Dedifferentiated amniotic fluid mesenchymal stem cell (primary cell): ENCODE measurements at regions not wholly inside any gene's neighbourhood (a gene's known extent, or its start where the extent isn't known, plus 50 kb on each side); places are given as distances from the start of the nearest gene placed in this dataset.
"Not testable (repeated sequence)": the region's sequence is repeated elsewhere in the genome, so short reads cannot be mapped to it uniquely, and the experiment has no call there.

Experiments used
- DNase-seq: peaks from one replicate; pipeline ENCODE4 v3.0.0-alpha.2; 2016; ENCODE audit errors: extremely low spot score

- no peak for DNase-seq
These were observed 299.2 kb upstream of the RBMS1 start for GRCh38 chr2:160792837-160793236.

- no peak for DNase-seq
These were observed 301.3 kb upstream of the RBMS1 start for GRCh38 chr2:160794926-160795325.

- DNase-seq: no peak
These were observed 310.3 kb upstream of the RBMS1 start for GRCh38 chr2:160803881-160804280.

GRCh38 chr2:160810406-160810805 is 316.8 kb upstream of the RBMS1 start:
- DNase-seq: no peak

DNA sequence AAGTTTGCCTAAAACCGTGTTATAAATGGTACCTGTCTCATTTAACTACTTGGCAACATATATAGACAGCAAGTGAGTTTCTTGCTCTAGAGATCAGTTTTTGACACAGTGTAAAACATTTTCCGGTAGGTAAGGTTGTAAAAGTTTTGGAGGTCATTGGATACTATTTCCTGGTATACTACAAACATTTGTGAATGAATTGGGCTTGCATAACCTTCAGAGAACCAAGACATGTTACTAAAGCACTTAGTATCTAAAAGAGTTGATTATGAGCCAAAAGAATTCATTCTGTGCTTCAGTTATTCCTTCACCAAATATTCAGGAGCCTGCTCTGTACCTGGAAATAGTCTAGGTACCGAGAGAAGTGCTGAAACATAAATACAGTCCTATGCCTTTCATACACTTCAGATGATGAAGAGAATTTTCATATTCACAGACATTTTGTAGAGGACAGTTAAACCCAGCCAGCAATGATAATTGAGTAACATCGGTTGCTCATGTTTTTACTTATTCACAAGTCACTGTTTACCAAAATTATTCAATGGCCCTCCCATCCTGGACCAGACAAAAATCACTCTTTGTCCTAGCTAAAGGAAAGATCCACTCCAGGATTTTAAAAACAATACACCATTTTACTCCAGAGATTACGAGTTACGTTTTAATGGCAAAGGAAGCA is 319.4 kb upstream of the RBMS1 start:
- DNase-seq: no peak

GRCh38 chr2:160813506-160813858 is 319.9 kb upstream of the RBMS1 start:
- DNase-seq: no peak

DNA sequence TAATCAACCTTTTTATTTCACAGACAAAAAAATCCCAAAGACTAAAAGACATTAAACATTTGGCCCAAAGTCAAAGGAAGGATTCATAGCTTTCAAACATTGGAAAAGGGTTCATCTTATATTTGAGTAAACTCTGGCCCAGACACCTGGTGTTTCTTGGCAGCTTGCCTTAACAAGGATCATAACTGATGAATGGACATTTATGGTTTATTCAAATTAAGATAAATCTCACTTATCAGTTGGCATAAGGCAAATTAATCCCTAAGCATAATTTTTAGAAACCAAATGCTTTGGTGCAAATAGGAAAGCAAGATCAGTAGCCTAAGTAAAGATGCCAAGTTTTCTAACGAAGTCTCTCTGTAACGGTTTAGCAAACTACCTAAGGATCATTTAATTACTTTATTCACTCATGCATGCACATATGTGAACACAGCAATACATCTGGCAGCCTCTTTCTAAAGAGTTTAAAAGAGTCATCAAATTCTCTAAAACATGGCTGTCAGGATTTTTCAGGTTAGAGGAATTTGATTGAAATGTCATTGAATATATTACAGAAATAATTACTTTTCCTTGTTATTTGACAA is 323.4 kb upstream of the RBMS1 start:
- DNase-seq: no peak

- DNase-seq: no peak
These were observed 327.1 kb upstream of the RBMS1 start for GRCh38 chr2:160820691-160821090.

DNA sequence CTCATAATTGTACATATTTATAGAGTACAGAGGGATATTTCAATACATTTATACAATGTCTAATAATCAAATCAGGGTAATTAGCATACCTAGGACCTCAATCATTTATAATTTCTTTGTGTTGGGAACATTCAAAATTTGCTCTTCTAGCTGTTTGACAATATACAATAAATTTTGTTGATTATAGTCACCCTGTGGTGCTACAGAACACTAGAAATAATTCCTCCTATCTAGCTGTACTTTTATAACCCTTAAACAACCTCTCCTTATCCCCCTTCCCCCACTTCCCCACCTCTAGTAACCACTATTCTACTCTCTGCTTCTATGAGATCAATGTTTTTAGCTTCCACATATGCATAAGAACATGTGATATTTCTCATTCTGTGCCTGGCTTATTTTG is 328.4 kb upstream of the RBMS1 start:
- no peak for DNase-seq

DNA sequence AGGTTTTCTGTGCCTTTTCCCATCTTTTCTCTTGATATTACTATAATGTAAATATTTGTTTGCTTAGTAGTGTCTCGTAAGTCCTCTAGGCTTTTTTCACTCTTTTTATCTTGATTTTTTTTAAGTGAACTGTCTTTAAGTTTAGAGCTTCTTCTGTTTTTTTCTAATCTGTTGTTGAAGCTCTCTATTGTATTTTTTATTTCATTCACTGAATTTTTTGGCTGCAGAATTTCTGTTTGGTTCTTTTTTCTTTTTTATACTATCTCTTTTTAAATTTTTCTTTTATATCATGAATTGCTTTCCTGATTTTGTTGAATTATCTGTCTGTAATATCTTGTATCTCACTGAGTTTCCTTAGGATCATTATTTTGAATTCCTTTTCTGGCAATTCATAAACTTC is 331.8 kb upstream of the RBMS1 start:
- DNase-seq: no peak

- DNase-seq: no peak
These were observed 332.9 kb upstream of the RBMS1 start for GRCh38 chr2:160826496-160826895.

DNA sequence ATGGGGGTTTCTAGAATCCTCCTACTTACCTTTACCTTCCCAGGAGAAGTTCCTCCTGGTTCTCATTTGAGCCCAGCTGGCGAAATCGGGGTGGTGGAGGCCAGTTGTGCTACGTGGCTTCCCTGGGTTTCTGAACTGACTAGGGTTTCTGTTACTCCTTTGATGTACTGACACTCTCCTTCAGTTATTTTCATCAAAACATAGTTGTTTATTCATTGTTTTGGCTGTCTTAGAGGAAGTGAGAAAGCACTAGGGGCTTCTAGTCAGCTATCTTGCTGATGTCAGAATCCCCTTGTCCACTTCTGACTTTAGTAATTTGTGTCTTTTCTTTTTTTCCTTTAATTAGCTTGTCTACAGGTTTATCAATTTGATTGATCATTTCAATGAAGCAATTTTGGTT is 332.2 kb upstream of the TANK start:
- DNase-seq: no peak

DNA sequence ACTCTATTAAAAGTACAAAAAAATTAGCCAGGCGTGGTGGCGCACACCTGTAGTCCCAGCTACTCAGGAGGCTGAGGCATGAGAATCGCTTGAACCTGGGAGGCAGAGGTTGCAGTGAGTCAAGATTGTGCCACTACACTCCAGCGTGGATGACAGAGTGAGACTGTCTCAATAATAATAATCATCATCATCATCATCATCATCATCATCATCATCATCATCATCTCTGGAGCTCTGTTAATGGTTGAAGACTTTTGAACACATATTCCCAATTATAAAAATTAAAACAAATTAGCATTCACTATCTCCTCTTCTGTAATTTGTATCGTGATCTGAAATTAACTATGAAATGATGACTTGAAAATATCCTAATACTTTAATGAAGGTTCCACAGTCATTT is 327.8 kb upstream of the TANK start:
- not testable (repeated sequence) for DNase-seq

- no peak for DNase-seq
These were observed 325.1 kb upstream of the TANK start for GRCh38 chr2:160835166-160835565.

DNA sequence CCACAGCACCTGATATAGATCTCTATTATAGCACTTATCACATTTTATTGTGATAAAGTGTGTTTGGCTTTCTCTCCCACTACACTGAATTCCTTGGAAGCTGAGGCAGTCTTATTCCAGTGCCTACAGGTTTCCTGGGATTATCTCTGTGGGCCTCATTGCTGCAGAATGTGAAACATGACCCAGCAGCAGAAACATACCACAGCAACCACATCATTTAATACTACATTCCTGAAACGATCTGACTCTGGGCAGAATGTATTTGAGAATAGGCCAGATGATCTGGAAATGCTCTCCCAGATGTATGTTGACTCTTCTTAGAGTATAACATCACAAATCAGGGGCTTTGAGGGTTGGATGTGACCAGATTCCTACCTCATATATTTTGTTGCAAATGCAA is 323.5 kb upstream of the TANK start:
- peak; percentile 97 for DNase-seq

- DNase-seq: no peak
These were observed 322.8 kb upstream of the TANK start for GRCh38 chr2:160837416-160837815.

DNA sequence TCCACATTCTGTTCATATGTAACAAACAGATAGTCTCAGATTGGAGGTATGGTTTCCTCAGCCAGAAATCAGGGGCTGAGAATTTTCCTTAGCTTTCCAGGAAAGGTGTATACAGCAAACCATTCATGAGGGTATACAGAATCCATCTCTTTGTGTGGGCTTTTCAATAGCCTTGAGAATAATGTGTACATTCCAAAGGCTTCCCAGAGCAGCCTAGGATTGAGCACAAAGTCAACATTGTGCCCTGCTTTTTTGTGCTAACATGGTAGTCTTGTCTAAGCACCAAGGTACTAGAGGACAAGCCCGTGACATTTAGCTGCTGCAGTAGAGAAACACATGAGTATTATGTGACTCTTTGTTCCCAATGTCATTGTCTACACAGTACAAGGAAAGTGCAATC is 322.1 kb upstream of the TANK start:
- no peak for DNase-seq

- DNase-seq: no peak
These were observed 321.5 kb upstream of the TANK start for GRCh38 chr2:160838691-160839090.

DNA sequence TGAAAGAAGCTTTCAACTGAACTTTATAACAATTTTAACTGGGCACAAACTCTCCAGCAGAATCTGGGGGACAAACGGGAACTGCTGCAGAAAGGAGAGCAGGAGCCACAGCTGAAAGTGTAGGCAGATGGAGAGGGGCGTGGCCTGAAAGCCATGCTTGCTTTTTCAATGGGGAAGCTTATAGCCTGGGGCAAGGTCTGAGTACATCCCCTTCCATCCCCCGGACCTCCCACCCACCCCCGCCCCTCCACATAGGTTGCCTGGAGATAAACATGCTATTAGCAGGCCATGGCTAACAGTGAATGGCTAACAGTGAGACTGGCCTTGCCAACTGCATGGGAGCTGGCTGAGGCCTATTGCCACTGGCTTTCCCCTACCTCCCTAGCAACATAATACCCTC is 317.9 kb upstream of the TANK start:
- DNase-seq: no peak

GRCh38 chr2:160859096-160859495 is 301.1 kb upstream of the TANK start:
- DNase-seq: no peak

GRCh38 chr2:160862226-160862625 is 298.0 kb upstream of the TANK start:
- no peak for DNase-seq

GRCh38 chr2:160868891-160869290 is 291.3 kb upstream of the TANK start:
- DNase-seq: no peak

DNA sequence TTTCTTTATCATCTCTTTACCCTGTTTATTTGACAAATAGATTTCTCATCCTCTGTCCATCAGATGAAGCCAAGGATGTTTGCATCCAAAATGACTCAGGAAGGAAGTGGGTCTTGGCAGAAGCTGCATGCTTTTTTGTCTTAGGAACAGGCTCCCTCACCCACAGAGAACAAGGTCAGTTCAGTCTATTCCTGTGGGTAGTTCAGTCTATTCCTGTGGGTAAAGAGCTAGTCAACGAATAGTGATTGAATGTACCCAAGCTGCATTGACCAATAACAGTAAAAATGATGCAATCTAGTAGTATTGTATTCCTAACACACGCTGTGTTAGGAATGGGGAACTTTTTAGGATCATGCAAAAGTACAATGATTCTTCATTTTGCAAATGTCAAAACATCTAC is 290.8 kb upstream of the TANK start:
- DNase-seq: peak; percentile 71
